ENCODE measurements at regions not wholly inside any gene's neighbourhood (a gene's known extent, or its start where the extent isn't known, plus 50 kb on each side); places are given as distances from the start of the nearest gene placed in this dataset.

DNA sequence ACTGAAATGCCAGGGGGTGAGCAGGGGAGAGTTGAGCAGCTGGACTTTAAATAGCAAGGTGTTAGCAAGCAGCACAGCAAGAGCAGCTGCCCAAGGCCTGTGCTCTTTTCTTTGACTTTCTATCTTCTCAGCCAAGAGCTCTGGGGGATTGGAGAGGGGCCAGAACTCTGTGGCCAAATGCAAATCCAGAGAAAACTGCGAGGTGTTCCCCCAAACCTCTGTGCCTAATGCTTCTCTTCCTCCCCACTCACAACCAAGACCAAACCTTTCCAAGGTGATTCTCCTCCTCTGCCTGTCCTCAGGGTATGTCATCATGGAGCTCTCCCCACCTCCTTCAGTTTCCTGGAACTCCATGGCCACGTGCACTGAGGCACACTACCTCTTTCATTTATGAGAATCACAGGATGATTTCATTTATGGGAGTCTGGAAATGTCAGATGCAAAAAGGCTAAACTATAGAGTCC, 118.7 kb upstream of the WWC1 start:
- Histone ChIP-seq H3K27ac (ENCODE audit: low read length) (no peak overlapping the region), H3K9me3 (ENCODE audit: control insufficient read depth, low read depth, low read length) (no peaks in the 10 kb centered on the region), H3K4me1 (ENCODE audit: control insufficient read depth, insufficient read depth, low read length) (no peaks in the 10 kb centered on the region), H3K36me3 (ENCODE audit: control insufficient read depth, insufficient read depth, low read length) (no peaks in the 10 kb centered on the region), H3K4me3 (ENCODE audit: low read length) (no peak overlapping the region), H3K27me3 (ENCODE audit: control insufficient read depth, insufficient read depth, low read length) (peaks cover 10% of the 10 kb centered on the region)
- no CpG with 5 or more reads among the region's 2 CpGs for WGBS (ENCODE audit: insufficient coverage, low lambda C conversion rate)
- DNase-seq, result no peak

- H3K4me1 ChIP-seq (ENCODE audit: control insufficient read depth, insufficient read depth, low read length), result no peaks in the 10 kb centered on the region
- no peaks in the 10 kb centered on the region for H3K9me3 ChIP-seq (ENCODE audit: control insufficient read depth, low read depth, low read length)
- no peak for DNase-seq
- no peaks in the 10 kb centered on the region for H3K36me3 ChIP-seq (ENCODE audit: control insufficient read depth, insufficient read depth, low read length)
- H3K4me3 ChIP-seq (ENCODE audit: low read length), result no peak overlapping the region
- no peak overlapping the region for H3K27ac ChIP-seq (ENCODE audit: low read length)
- H3K27me3 ChIP-seq (ENCODE audit: control insufficient read depth, insufficient read depth, low read length), result peaks cover 3% of the 10 kb centered on the region
- no CpG with 5 or more reads among the region's 9 CpGs for WGBS (ENCODE audit: insufficient coverage, low lambda C conversion rate)
Measured at GRCh38 chr5:168174376-168174775, 117.1 kb upstream of the WWC1 start.

DNA sequence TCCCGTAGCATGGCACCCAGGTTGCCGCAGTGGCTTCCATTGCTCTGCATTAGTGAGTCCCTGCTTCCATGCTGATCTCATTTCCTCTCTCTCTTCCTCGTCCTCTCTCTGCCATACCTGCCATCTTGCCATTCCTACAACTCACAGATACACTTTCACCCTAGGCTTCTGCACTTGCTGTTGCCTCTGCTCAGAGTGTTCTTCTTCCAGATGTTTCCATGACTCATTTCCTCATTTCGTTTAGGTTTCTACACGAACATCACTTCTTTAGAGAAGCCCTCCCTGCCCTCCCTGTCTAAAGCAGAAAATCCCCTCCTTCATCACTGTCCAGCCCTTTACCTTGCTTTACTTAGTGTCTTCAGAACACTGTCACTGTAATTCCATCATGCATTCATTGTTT, 115.2 kb upstream of the WWC1 start:
- WGBS (ENCODE audit: insufficient coverage, low lambda C conversion rate), result 100% methylated on average over 1 of the region's 5 CpGs
- no peaks in the 10 kb centered on the region for H3K4me1 ChIP-seq (ENCODE audit: control insufficient read depth, insufficient read depth, low read length)

DNA sequence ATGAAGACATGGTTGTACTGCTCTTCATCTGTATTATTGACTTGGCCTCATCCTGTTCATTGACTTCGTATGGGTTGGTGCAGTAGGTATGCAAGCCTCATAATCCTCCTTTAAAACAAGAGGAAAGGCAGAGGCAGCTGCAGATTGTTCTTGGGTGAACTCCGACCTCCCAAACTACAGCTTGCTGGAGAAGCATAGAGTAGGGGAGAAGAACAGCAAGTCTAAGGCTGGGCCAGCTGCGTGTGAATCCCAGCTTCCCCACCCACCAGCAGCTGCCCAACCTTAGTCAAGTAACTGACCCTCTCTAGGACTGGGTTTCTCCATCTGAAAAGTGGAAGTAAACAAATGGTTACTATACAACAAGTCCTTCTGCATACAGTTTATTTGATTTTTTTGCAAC, 114.5 kb upstream of the WWC1 start:
- no peaks in the 10 kb centered on the region for H3K27me3 ChIP-seq (ENCODE audit: control insufficient read depth, insufficient read depth, low read length)
- DNase-seq, result no peak
- no peaks in the 10 kb centered on the region for H3K9me3 ChIP-seq (ENCODE audit: control insufficient read depth, low read depth, low read length)
- no peaks in the 10 kb centered on the region for H3K4me1 ChIP-seq (ENCODE audit: control insufficient read depth, insufficient read depth, low read length)
- H3K36me3 ChIP-seq (ENCODE audit: control insufficient read depth, insufficient read depth, low read length), result no peaks in the 10 kb centered on the region
- no CpG with 5 or more reads among the region's 3 CpGs for WGBS (ENCODE audit: insufficient coverage, low lambda C conversion rate)
- H3K4me3 ChIP-seq (ENCODE audit: low read length), result no peak overlapping the region
- no peak overlapping the region for H3K27ac ChIP-seq (ENCODE audit: low read length)

More for the DNA sequence above, 115.2 kb upstream of the WWC1 start:
- Histone ChIP-seq H3K27ac (ENCODE audit: low read length) (no peak overlapping the region), H3K27me3 (ENCODE audit: control insufficient read depth, insufficient read depth, low read length) (no peaks in the 10 kb centered on the region), H3K4me3 (ENCODE audit: low read length) (no peak overlapping the region), H3K9me3 (ENCODE audit: control insufficient read depth, low read depth, low read length) (no peaks in the 10 kb centered on the region), H3K36me3 (ENCODE audit: control insufficient read depth, insufficient read depth, low read length) (no peaks in the 10 kb centered on the region)
- no peak for DNase-seq

DNA sequence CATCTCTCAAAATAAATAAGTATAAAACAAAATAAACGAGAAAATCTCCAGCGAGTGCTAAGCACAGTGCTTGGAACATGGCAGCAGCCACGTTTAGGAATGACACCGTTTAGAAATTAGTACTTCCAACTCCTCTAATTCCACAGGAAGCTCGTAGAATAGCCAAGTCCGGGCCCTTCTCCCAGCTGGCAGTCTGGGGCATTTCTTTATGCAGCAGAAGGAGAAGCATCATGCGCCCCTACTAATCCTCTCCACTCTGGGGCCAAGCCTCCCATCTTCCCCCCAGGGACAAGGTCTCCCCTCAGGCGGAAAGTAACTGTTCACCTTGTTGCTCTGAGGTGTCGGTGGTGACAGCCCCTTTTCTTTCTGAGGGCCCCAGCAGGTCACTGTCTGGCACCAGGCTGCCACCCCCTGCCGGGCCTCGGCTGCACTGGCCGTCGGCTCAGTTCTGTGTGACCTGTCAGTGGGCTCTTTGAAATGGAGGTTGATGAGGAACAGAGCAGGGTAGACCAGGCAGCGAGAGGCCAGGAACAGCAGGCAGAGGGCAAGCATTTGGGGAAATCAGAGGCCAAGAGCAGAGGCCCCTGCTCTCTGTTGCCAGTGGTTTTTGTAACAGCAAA, 113.5 kb upstream of the WWC1 start:
- Histone ChIP-seq H3K27ac (ENCODE audit: low read length) (no peak overlapping the region), H3K36me3 (ENCODE audit: control insufficient read depth, insufficient read depth, low read length) (no peaks in the 10 kb centered on the region), H3K9me3 (ENCODE audit: control insufficient read depth, low read depth, low read length) (no peaks in the 10 kb centered on the region), H3K27me3 (ENCODE audit: control insufficient read depth, insufficient read depth, low read length) (no peaks in the 10 kb centered on the region), H3K4me1 (ENCODE audit: control insufficient read depth, insufficient read depth, low read length) (no peaks in the 10 kb centered on the region), H3K4me3 (ENCODE audit: low read length) (no peak overlapping the region)
- no CpG with 5 or more reads among the region's 14 CpGs for WGBS (ENCODE audit: insufficient coverage, low lambda C conversion rate)
- no peak for DNase-seq

DNA sequence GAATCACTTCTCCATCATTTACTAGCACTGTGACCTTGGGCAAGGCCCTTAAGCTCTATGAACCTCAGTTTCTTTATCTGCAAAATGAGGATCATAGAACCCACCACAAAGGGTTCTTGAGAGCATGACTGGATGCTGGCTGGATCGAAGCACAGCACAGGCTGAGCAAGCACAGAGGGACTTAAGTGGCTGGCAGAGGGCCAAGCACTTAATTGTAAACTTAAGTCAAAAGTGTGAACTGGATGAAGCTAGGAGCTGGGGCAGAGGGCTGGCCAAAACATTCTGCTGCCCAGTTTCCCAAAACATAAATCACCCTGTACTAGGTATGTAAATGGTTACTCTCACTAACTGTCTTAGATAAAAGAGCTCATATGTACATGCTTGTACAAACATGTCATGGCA, 112.3 kb upstream of the WWC1 start:
- Histone ChIP-seq H3K9me3 (ENCODE audit: control insufficient read depth, low read depth, low read length) (no peaks in the 10 kb centered on the region), H3K4me3 (ENCODE audit: low read length) (no peak overlapping the region), H3K4me1 (ENCODE audit: control insufficient read depth, insufficient read depth, low read length) (no peaks in the 10 kb centered on the region), H3K27me3 (ENCODE audit: control insufficient read depth, insufficient read depth, low read length) (no peaks in the 10 kb centered on the region), H3K27ac (ENCODE audit: low read length) (no peak overlapping the region), H3K36me3 (ENCODE audit: control insufficient read depth, insufficient read depth, low read length) (no peaks in the 10 kb centered on the region)
- WGBS (ENCODE audit: insufficient coverage, low lambda C conversion rate), result no CpG with 5 or more reads among the region's 1 CpG
- DNase-seq, result peak in 1 of 2 donors; percentile 15

DNA sequence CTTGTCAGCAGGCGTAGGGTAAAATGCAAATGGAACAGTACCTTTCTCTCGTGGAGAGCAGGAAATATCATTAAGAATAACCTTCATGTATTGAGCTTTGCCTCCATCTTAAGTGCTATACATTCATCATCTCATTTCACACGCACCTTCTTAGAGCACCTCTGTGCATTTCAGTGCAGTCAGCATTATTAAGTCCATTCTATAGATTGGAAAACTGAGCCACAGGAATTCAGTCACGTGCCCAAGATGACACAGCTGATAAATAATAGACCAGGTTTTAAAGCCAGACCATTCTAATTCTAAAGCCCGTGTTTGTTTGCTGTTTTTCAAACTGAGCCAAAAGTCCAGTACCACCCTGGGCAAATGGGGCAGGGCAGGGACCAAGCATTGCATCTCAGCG, 109.2 kb upstream of the WWC1 start:
- H3K9me3 ChIP-seq (ENCODE audit: control insufficient read depth, low read depth, low read length), result no peaks in the 10 kb centered on the region
- no peak overlapping the region for H3K4me3 ChIP-seq (ENCODE audit: low read length)
- H3K4me1 ChIP-seq (ENCODE audit: control insufficient read depth, insufficient read depth, low read length), result no peaks in the 10 kb centered on the region
- no peak overlapping the region for H3K27ac ChIP-seq (ENCODE audit: low read length)
- WGBS (ENCODE audit: insufficient coverage, low lambda C conversion rate), result 94% methylated on average over 2 of the region's 6 CpGs
- no peaks in the 10 kb centered on the region for H3K36me3 ChIP-seq (ENCODE audit: control insufficient read depth, insufficient read depth, low read length)
- no peak for DNase-seq
- H3K27me3 ChIP-seq (ENCODE audit: control insufficient read depth, insufficient read depth, low read length), result peaks cover 2% of the 10 kb centered on the region

DNA sequence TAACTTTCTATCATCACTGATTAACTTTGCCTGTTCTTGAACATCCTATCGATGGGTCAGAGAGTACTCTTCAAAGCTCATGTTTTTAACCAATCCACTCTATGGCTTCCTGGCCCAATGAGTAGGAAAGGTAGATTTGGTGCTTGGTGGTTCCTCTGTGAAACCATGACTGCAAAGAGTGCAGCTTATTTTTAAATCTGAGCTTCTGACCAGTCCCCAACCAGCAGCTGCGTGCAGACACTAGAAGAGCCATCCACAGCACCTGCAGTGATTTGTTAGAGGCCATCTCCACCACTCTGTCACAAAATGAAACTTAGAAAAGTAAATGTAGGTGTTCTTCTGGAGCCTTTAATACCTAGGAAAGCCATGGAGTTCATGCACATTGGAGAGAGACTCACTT, 107.3 kb upstream of the WWC1 start:
- Histone ChIP-seq H3K9me3 (ENCODE audit: control insufficient read depth, low read depth, low read length) (no peaks in the 10 kb centered on the region), H3K27ac (ENCODE audit: low read length) (no peak overlapping the region), H3K4me3 (ENCODE audit: low read length) (no peak overlapping the region), H3K4me1 (ENCODE audit: control insufficient read depth, insufficient read depth, low read length) (no peaks in the 10 kb centered on the region), H3K27me3 (ENCODE audit: control insufficient read depth, insufficient read depth, low read length) (peaks cover 2% of the 10 kb centered on the region), H3K36me3 (ENCODE audit: control insufficient read depth, insufficient read depth, low read length) (no peaks in the 10 kb centered on the region)
- no CpG with 5 or more reads among the region's 2 CpGs for WGBS (ENCODE audit: insufficient coverage, low lambda C conversion rate)
- no peak for DNase-seq

- WGBS (ENCODE audit: insufficient coverage, low lambda C conversion rate), result 93% methylated on average over 3 of the region's 18 CpGs
- H3K9me3 ChIP-seq (ENCODE audit: control insufficient read depth, low read depth, low read length), result no peaks in the 10 kb centered on the region
- DNase-seq, result no peak
Measured at GRCh38 chr5:168186289-168187074, 105.0 kb upstream of the WWC1 start.

GRCh38 chr5:168187614-168188013, 103.8 kb upstream of the WWC1 start:
- Histone ChIP-seq H3K27me3 (ENCODE audit: control insufficient read depth, insufficient read depth, low read length) (peaks cover 2% of the 10 kb centered on the region), H3K4me1 (ENCODE audit: control insufficient read depth, insufficient read depth, low read length) (no peaks in the 10 kb centered on the region), H3K9me3 (ENCODE audit: control insufficient read depth, low read depth, low read length) (no peaks in the 10 kb centered on the region), H3K36me3 (ENCODE audit: control insufficient read depth, insufficient read depth, low read length) (no peaks in the 10 kb centered on the region), H3K27ac (ENCODE audit: low read length) (no peak overlapping the region), H3K4me3 (ENCODE audit: low read length) (no peak overlapping the region)
- no CpG with 5 or more reads among the region's 6 CpGs for WGBS (ENCODE audit: insufficient coverage, low lambda C conversion rate)
- DNase-seq, result no peak

More at GRCh38 chr5:168186289-168187074, 105.0 kb upstream of the WWC1 start:
- H3K27ac ChIP-seq (ENCODE audit: low read length), result no peak overlapping the region
- peaks cover 2% of the 10 kb centered on the region for H3K27me3 ChIP-seq (ENCODE audit: control insufficient read depth, insufficient read depth, low read length)
- no peak overlapping the region for H3K4me3 ChIP-seq (ENCODE audit: low read length)
- H3K4me1 ChIP-seq (ENCODE audit: control insufficient read depth, insufficient read depth, low read length), result no peaks in the 10 kb centered on the region
- H3K36me3 ChIP-seq (ENCODE audit: control insufficient read depth, insufficient read depth, low read length), result no peaks in the 10 kb centered on the region
